ENCODE measurements at regions not wholly inside any gene's neighbourhood (a gene's known extent, or its start where the extent isn't known, plus 50 kb on each side); places are given as distances from the start of the nearest gene placed in this dataset.

- ATAC-seq (no peak), DNase-seq (no peak)
- intact Hi-C loops (cut with micrococcal nuclease), result no loop called here
Observed at GRCh38 chr17:36661047-36661666, 59.8 kb downstream of the MRM1 start.

DNA sequence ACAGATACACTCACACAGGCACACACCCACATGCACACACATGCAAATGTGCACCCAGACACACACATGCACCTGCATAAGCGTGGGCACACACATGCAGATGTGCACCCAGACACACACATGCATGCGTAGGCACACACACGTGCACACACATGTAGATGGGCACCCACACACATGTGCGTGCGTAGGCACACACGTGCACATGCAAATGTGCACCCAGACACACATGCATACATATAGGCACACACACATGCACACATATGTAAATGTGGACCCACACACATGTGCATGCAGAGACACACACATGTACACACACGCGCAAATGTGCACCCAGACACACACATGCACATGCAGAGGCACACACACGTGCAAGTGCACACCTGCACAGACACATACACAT lies 60.3 kb downstream of the MRM1 start:
- intact Hi-C loops (cut with micrococcal nuclease), result no loop called here
- no peak for ATAC-seq
- no peak for DNase-seq

- intact Hi-C loops (cut with micrococcal nuclease), result no loop called here
- no peak for DNase-seq
- no peak for ATAC-seq
Observed at GRCh38 chr17:36665417-36665816, 64.0 kb downstream of the MRM1 start.

DNA sequence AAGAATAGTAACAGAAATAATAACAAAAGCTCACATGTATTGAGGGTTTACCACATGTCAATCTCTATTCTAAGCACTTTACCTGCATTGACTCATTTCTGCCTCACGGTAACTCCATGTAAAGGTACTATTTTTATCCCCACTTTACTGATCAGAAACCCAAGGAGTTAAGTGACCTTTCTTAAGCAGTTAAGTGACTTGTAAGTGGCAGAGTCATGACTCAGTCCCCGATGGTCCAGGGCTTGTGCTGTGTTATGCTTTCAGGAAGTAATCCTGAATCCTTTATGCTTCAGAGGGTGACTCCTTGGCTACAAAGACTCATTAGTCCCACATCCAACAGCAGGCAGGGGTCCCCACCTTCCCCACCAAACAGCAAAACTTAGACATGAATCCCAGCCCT lies 66.5 kb downstream of the MRM1 start:
- intact Hi-C loops (cut with micrococcal nuclease), result no loop called here
- ATAC-seq (no peak), DNase-seq (no peak)

- intact Hi-C loops (cut with micrococcal nuclease), result no loop called here
- no peak for DNase-seq
- ATAC-seq, result no peak
Observed at GRCh38 chr17:36668824-36669223, 67.4 kb downstream of the MRM1 start.

DNA sequence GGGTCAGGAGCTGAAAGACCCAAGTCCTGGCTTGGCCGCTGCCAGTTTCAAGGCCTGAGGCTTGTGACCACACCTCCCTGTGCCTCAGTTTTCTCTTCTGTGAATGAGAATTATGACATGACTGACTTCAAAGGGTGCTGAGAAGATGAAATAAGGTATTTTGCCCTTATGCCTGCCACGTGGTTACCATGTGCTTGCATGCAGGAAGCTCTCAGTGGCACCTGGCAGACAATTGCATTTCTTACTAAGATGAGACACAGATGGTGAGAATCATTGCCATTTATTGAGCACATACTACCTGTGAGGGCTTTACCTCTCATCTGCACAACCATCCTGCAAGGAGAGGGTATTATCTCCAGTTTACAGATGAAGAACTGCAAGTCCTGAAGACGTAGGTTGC lies 69.8 kb downstream of the MRM1 start:
- DNase-seq (no peak), ATAC-seq (no peak)
- intact Hi-C loops (cut with micrococcal nuclease), result no loop called here

DNA sequence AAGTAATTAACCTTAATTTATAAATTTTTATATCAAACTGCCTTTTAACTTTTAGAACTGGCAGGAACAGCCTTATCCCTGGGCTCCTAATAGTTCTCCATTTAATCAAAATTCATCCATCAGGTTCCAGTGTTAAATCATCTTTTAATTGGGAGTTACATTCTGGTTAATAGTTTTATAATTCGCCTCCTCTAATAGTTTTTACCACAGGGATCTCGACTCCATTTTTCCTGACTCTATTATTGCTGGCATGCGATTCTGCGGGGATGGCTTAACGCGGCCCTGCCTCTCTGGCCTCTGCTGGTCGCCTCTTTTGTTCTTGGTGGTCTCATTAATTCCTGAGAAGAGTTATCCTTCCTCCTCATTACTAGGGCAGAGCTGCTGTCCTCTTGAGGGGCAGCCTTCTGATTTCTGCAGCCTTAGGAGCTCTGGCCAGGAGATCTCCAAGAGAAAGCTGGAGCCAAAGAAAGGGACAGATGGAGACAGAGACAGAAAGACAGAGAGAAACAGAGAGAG lies 71.1 kb downstream of the MRM1 start:
- intact Hi-C loops (cut with micrococcal nuclease), result no loop called here
- ATAC-seq (no peak), DNase-seq (no peak)

GRCh38 chr17:36673068-36673467 lies 71.7 kb downstream of the MRM1 start:
- DNase-seq (no peak), ATAC-seq (no peak)
- intact Hi-C loops (cut with micrococcal nuclease), result no loop called here

- DNase-seq (no peak), ATAC-seq (no peak)
- intact Hi-C loops (cut with micrococcal nuclease), result no loop called here
Observed at GRCh38 chr17:36673637-36674277, 72.4 kb downstream of the MRM1 start.

GRCh38 chr17:36674278-36674650 lies 72.9 kb downstream of the MRM1 start:
- ATAC-seq, result no peak
- DNase-seq, result no peak
- intact Hi-C loops (cut with micrococcal nuclease), result no loop called here

DNA sequence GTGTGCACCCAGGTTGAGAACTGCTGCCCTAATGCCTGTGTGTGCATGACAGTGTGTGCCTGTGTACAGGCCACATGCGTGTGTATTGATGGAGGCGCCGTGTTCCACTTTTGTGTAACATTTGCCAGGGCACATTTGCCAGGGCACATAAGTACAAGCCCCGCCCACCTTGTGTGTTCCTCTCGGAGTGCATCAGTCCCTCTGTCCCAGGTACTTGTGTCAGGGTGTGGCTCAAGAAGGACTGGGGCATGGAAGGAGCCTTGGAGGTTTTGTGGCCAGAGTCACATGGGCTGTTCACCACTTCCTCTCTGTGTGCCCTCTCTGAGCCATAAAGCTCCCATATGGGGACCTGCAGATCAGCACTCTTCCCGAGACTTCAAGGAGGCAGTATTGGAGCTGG lies 73.9 kb downstream of the MRM1 start:
- ATAC-seq (no peak), DNase-seq (no peak)
- intact Hi-C loops (cut with micrococcal nuclease), result no loop called here

- DNase-seq, result no peak
- ATAC-seq, result no peak
- intact Hi-C loops (cut with micrococcal nuclease), result no loop called here
Observed at GRCh38 chr17:36675786-36676185, 74.4 kb downstream of the MRM1 start.

GRCh38 chr17:36679815-36680467 lies 78.6 kb downstream of the MRM1 start:
- no peak for DNase-seq
- ATAC-seq, result no peak
- intact Hi-C loops (cut with micrococcal nuclease), result no loop called here

DNA sequence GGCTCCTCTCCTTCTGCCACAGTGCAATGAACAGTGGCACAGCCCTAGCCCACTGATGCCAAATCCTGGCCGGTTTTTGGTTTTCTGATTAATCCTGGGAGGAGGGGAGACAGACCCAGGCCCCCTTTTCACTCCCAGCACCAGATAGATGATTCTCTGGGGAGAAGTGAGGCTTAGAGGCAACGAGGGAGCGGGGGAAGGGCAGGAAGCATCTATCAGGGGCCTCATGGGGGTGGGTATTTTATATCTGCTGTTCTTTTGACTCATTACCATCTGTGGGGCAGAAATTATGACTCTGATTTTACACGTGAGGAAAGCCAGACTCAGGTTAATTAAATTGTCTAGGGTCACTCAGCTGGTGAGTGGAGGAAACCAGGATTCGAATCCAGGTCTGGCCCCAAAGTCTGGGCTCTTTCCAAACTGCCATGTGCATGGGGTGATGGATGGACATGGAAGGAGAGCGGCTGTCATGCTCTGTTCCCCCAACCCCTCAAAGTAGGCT lies 79.4 kb downstream of the MRM1 start:
- no peak for DNase-seq
- intact Hi-C loops (cut with micrococcal nuclease), result no loop called here
- no peak for ATAC-seq

DNA sequence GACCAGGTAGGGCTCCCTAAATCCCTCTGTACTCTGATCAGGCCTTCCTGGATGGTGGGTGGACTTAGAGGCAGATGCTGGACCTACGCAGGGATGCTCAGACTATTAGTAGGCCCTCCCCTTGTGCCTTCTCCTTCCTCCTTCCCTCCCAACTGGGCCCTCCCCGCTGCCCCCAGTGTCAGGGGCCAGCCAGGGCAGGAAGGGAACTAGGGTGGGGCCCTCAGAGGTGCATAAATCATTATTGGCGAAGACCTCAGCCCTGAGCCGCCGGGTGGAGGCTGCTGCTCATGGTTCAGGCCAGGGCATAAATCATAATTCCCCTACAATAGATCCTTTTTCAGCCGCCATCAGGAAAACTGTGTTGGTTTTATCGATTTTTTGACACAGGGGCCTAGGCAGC lies 81.4 kb downstream of the MRM1 start:
- intact Hi-C loops (cut with micrococcal nuclease), result no loop called here
- DNase-seq (no peak), ATAC-seq (no peak)

DNA sequence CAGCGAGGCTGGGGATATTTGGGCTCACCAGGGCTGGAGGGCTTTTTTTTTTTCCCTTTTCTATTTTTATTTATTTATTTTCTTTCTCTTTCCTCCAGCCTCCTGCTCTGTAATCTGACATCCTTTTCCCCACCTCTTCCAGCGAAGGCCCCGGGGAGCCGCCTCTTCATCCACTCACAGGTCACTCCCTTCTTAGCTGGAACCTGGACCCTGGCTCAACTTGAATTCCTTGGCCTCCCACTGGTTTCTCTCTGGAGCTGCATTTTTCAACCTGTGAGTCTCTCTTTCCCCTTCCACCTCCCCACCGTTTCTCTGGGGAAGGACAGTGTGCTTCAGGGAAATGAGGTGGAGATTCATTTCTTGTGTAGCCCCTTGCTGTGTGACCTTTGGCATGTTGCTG lies 82.0 kb downstream of the MRM1 start:
- no peak for ATAC-seq
- DNase-seq, result no peak
- intact Hi-C loops (cut with micrococcal nuclease), result no loop called here

- ATAC-seq, result no peak
- DNase-seq, result no peak
- intact Hi-C loops (cut with micrococcal nuclease), result no loop called here
Observed at GRCh38 chr17:36684134-36684533, 82.8 kb downstream of the MRM1 start.

DNA sequence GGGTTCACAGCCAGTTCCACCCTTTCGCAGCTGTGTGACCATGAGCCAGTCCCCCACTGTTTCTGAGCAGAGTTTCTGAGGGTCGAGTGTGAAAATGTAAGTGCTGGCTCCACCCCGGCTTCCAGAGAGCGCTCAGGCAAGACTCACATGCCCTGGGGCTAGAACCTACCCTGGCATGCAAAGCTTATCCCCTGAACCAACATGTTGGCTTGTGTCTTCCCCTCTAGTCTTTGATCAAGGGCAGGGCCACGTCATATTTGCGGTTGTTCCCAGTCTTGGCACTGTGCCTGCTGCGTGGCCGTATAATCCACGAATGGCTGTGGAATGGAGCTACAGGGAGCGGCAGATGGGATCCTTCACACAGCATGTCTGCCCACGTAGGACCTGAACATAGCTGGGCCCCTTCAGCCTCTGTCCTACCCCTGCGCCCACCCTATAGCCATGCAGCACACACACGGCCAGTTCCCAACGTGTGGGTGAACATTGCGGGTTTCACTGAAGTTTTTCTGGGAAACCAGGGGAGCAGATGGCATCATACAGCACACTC lies 84.8 kb downstream of the MRM1 start:
- DNase-seq (no peak), ATAC-seq (no peak)
- intact Hi-C loops (cut with micrococcal nuclease), result no loop called here

- no peak for ATAC-seq
- no peak for DNase-seq
Observed at GRCh38 chr17:36687736-36688135, 86.4 kb downstream of the MRM1 start.

GRCh38 chr17:36689089-36689667 lies 87.8 kb downstream of the MRM1 start:
- DNase-seq (no peak), ATAC-seq (no peak)
- intact Hi-C loops (cut with micrococcal nuclease), result no loop called here

More at GRCh38 chr17:36687736-36688135, 86.4 kb downstream of the MRM1 start:
- intact Hi-C loops (cut with micrococcal nuclease), result no loop called here
